ENCODE measurements at regions not wholly inside any gene's neighbourhood (a gene's known extent, or its start where the extent isn't known, plus 50 kb on each side); places are given as distances from the start of the nearest gene placed in this dataset.

GRCh38 chr11:19628018-19628417 lies 84.6 kb upstream of the NAV2 start:
- no peak overlapping the region for H3K9ac ChIP-seq (ENCODE audit: insufficient read depth in 1 of 2, low read depth in 2 of 2, low read length in 2 of 2)
- FAIRE-seq (no peak), DNase-seq (ENCODE audit: extremely low read depth in 1 of 4, low spot score in 3 of 4) (no peak), ATAC-seq (no peak)
- H3K27ac ChIP-seq (ENCODE audit: extremely low read depth, low read depth, low read length) = no peak overlapping the region
- no peak overlapping the region for H2AFZ ChIP-seq (ENCODE audit: low read depth, low read length)
- WGBS (ENCODE audit: insufficient coverage, low coverage, missing lambda C conversion rate) = 6% methylated on average over 3 of the region's 5 CpGs
- H3K9me3 ChIP-seq (replicated peaks; ENCODE audit: control insufficient read depth, insufficient read depth, low read depth, low read length) = no peaks in the 10 kb centered on the region
- no TSS peak for BruUV-seq (replicated peaks)
- no peaks in the 10 kb centered on the region for H3K79me2 ChIP-seq (ENCODE audit: control insufficient read depth, insufficient read depth, low read length)
- H3K4me1 ChIP-seq (replicated peaks in 1 of 2; ENCODE audit: control insufficient read depth in 2 of 2, insufficient read depth in 2 of 2, low read length in 2 of 2) = no peaks in the 10 kb centered on the region
- ChIA-PET CTCF (ENCODE audit: low intra/inter-chr PET ratio) (no interaction called here), POLR2A (no interaction called here)
- no peak overlapping the region for H3K4me3 ChIP-seq
- H3K4me2 ChIP-seq (ENCODE audit: insufficient read depth, low read length) = no peak overlapping the region
- H3K27me3 ChIP-seq (ENCODE audit: control insufficient read depth in 2 of 2, insufficient read depth in 2 of 2, low read length in 2 of 2) = peaks cover 0 to 12% of the 10 kb centered on the region in 2 experiments; a peak in 1 of 5 replicates
- no peaks in the 10 kb centered on the region for H4K20me1 ChIP-seq (replicated peaks; ENCODE audit: control insufficient read depth, insufficient read depth, low read length)
- no peaks in the 10 kb centered on the region for H3K9me1 ChIP-seq (ENCODE audit: control insufficient read depth, insufficient read depth, low read length)
- intact Hi-C loops (cut with micrococcal nuclease) (no loop called here), in situ Hi-C loops (cut with MboI) (no loop called here)
- H3K36me3 ChIP-seq (ENCODE audit: control insufficient read depth, insufficient read depth, low read length) = no peaks in the 10 kb centered on the region
- TF ChIP-seq ETV1 (tag; conservative IDR thresholded peaks at IDR 0.05; ENCODE audit: low read depth) = no peak
- TF ChIP-seq LCOR (CRISPR knock-in tag; IDR thresholded peaks at IDR 0.05) = no peak
- TF ChIP-seq NFRKB (IDR thresholded peaks at IDR 0.05; ENCODE audit: low read depth) = no peak
- TF ChIP-seq SPI1 (IDR thresholded peaks at IDR 0.05; ENCODE audit: borderline replicate concordance, low read depth, low read length) = no peak
- TF ChIP-seq FOXA3 (CRISPR knock-in tag; conservative IDR thresholded peaks at IDR 0.05 in 1 of 2, IDR thresholded peaks at IDR 0.05 in 1 of 2) = no peak
- no peak for TF ChIP-seq BRF1 (IDR thresholded peaks at IDR 0.05; ENCODE audit: borderline replicate concordance, extremely low read depth, insufficient read length)
- TF ChIP-seq ZNF224 (CRISPR knock-in tag; IDR thresholded peaks at IDR 0.05) = no peak
- TF ChIP-seq, protein P1, sequence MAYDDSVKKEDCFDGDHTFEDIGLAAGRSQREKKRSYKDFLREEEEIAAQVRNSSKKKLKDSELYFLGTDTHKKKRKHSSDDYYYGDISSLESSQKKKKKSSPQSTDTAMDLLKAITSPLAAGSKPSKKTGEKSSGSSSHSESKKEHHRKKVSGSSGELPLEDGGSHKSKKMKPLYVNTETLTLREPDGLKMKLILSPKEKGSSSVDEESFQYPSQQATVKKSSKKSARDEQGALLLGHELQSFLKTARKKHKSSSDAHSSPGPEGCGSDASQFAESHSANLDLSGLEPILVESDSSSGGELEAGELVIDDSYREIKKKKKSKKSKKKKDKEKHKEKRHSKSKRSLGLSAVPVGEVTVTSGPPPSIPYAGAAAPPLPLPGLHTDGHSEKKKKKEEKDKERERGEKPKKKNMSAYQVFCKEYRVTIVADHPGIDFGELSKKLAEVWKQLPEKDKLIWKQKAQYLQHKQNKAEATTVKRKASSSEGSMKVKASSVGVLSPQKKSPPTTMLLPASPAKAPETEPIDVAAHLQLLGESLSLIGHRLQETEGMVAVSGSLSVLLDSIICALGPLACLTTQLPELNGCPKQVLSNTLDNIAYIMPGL (CRISPR knock-in tag; IDR thresholded peaks at IDR 0.05) = no peak
- TF ChIP-seq, protein P2, sequence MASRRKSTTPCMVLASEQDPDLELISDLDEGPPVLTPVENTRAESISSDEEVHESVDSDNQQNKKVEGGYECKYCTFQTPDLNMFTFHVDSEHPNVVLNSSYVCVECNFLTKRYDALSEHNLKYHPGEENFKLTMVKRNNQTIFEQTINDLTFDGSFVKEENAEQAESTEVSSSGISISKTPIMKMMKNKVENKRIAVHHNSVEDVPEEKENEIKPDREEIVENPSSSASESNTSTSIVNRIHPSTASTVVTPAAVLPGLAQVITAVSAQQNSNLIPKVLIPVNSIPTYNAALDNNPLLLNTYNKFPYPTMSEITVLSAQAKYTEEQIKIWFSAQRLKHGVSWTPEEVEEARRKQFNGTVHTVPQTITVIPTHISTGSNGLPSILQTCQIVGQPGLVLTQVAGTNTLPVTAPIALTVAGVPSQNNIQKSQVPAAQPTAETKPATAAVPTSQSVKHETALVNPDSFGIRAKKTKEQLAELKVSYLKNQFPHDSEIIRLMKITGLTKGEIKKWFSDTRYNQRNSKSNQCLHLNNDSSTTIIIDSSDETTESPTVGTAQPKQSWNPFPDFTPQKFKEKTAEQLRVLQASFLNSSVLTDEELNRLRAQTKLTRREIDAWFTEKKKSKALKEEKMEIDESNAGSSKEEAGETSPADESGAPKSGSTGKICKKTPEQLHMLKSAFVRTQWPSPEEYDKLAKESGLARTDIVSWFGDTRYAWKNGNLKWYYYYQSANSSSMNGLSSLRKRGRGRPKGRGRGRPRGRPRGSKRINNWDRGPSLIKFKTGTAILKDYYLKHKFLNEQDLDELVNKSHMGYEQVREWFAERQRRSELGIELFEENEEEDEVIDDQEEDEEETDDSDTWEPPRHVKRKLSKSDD (conservative IDR thresholded peaks at IDR 0.05; ENCODE audit: low read length) = no peak
- TF ChIP-seq, protein P3, sequence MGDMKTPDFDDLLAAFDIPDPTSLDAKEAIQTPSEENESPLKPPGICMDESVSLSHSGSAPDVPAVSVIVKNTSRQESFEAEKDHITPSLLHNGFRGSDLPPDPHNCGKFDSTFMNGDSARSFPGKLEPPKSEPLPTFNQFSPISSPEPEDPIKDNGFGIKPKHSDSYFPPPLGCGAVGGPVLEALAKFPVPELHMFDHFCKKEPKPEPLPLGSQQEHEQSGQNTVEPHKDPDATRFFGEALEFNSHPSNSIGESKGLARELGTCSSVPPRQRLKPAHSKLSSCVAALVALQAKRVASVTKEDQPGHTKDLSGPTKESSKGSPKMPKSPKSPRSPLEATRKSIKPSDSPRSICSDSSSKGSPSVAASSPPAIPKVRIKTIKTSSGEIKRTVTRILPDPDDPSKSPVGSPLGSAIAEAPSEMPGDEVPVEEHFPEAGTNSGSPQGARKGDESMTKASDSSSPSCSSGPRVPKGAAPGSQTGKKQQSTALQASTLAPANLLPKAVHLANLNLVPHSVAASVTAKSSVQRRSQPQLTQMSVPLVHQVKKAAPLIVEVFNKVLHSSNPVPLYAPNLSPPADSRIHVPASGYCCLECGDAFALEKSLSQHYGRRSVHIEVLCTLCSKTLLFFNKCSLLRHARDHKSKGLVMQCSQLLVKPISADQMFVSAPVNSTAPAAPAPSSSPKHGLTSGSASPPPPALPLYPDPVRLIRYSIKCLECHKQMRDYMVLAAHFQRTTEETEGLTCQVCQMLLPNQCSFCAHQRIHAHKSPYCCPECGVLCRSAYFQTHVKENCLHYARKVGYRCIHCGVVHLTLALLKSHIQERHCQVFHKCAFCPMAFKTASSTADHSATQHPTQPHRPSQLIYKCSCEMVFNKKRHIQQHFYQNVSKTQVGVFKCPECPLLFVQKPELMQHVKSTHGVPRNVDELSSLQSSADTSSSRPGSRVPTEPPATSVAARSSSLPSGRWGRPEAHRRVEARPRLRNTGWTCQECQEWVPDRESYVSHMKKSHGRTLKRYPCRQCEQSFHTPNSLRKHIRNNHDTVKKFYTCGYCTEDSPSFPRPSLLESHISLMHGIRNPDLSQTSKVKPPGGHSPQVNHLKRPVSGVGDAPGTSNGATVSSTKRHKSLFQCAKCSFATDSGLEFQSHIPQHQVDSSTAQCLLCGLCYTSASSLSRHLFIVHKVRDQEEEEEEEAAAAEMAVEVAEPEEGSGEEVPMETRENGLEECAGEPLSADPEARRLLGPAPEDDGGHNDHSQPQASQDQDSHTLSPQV (IDR thresholded peaks at IDR 0.05) = no peak
- no peak for TF ChIP-seq HIVEP1 (CRISPR knock-in tag; IDR thresholded peaks at IDR 0.05)
- TF ChIP-seq PHTF2 (CRISPR knock-in tag; IDR thresholded peaks at IDR 0.05) = no peak
- no peak for TF ChIP-seq CC2D1A (IDR thresholded peaks at IDR 0.05)
- no peak for TF ChIP-seq ELF2 (CRISPR knock-in tag; IDR thresholded peaks at IDR 0.05)
- TF ChIP-seq NFIX (CRISPR knock-in tag; IDR thresholded peaks at IDR 0.05; ENCODE audit: low read depth) = no peak
- no peak for TF ChIP-seq RFX5 (IDR thresholded peaks at IDR 0.05; ENCODE audit: low read depth, low read length)
